GM12878 (cell line): ENCODE measurements at regions not wholly inside any gene's neighbourhood (a gene's known extent, or its start where the extent isn't known, plus 50 kb on each side); places are given as distances from the start of the nearest gene placed in this dataset.

Experiments used
- ATAC-seq: fragments of 200-7000 bp; cut with Tn5 transposase; 3 replicates; pipeline ENCODE4 v1.9.1; 2020; ENCODE audit warnings: mild to moderate bottlenecking, moderate library complexity
- BruUV-seq: library from RNA; stranded (reverse); fragments of 400-500 nt; replicated peaks from 2 replicates; lab custom pipeline; 2021; lab: Mats Ljungman, UMichigan
- CTCF ChIA-PET: fragments of 300-600 bp; sonication (Branson Sonifier 250); formaldehyde crosslinking; extraction: SDS; loops from one replicate; lab custom pipeline; 2021; ENCODE audit warnings: inconsistent platforms; lab: Yijun Ruan, JAX
- POLR2A ChIA-PET: fragments of 350-600 bp; formaldehyde crosslinking; extraction: SDS; loops from one replicate; lab custom pipeline; 2021; ENCODE audit warnings: inconsistent platforms; lab: Charles Lee
- RAD21 ChIA-PET: fragments of 300-600 bp; sonication (Branson Sonifier 250); formaldehyde crosslinking; loops from one replicate; lab custom pipeline; 2023; ENCODE audit warnings: antibody characterized with exemption; ENCODE audit not compliant: unreplicated experiment; lab: Charles Lee
- SMC1A ChIA-PET: fragments of 300-600 bp; sonication (Branson Sonifier 250); formaldehyde crosslinking; loops from one replicate; lab custom pipeline; 2023; ENCODE audit not compliant: unreplicated experiment, uncharacterized antibody; lab: Charles Lee
- DNase-seq: peaks from one replicate; pipeline ENCODE4 v3.0.0-alpha.2; 2011; ENCODE audit warnings: low read depth, low spot score
- FAIRE-seq: peaks from 3 replicates; lab custom pipeline; 2011; peaks lifted over from hg19 to GRCh38; lab: Jason Lieb, UNC
- H2AFZ ChIP-seq: 2 replicates; pipeline ENCODE4 v1.6.0; 2011; ENCODE audit warnings: low read depth, low read length, control low read depth; ENCODE audit not compliant: control insufficient read depth
- H3K27ac ChIP-seq: 2 replicates; pipeline ENCODE4 v1.5.1; 2011; ENCODE audit warnings: control low read depth; ENCODE audit not compliant: control insufficient read depth, insufficient read depth
- H3K27me3 ChIP-seq, 2 experiments: replicated peaks in 1 of 2; 2 replicates each; pipeline versions ENCODE4 v1.6.0 to v1.6.1; 2011; ENCODE audit warnings: low read length in 1 of 2; ENCODE audit not compliant: control insufficient read depth in 2 of 2, insufficient read depth in 2 of 2
- H3K36me3 ChIP-seq, 2 experiments: 2 replicates each; pipeline ENCODE4 v1.5.1; 2011; ENCODE audit warnings: low read length in 1 of 2; ENCODE audit not compliant: control insufficient read depth in 2 of 2, insufficient read depth in 2 of 2
- H3K4me1 ChIP-seq: 2 replicates; pipeline ENCODE4 v1.6.1; 2011; ENCODE audit warnings: mild to moderate bottlenecking, low read length, moderate library complexity, mixed read lengths; ENCODE audit not compliant: control insufficient read depth, insufficient read depth
- H3K4me2 ChIP-seq: 2 replicates; pipeline ENCODE4 v1.6.0; 2011; ENCODE audit warnings: control low read depth; ENCODE audit not compliant: control insufficient read depth, insufficient read depth
- H3K4me3 ChIP-seq: fragments of 200-600 bp; sonication (generic); 2 replicates; pipeline ENCODE4 v1.5.1; 2016
- H3K79me2 ChIP-seq: 2 replicates; pipeline ENCODE4 v1.6.0; 2011; ENCODE audit warnings: low read length; ENCODE audit not compliant: control insufficient read depth, insufficient read depth
- H3K9ac ChIP-seq: 2 replicates; pipeline ENCODE4 v1.8.0; 2011; ENCODE audit warnings: low read length, control low read depth, mixed read lengths; ENCODE audit not compliant: control insufficient read depth, insufficient read depth
- H3K9me3 ChIP-seq: replicated peaks from 3 replicates; pipeline ENCODE4 v1.5.1; 2011; ENCODE audit warnings: mild to moderate bottlenecking, low read length; ENCODE audit not compliant: control insufficient read depth, insufficient read depth
- H4K20me1 ChIP-seq: 2 replicates; pipeline ENCODE4 v1.6.0; 2011; ENCODE audit not compliant: control insufficient read depth, insufficient read depth
- POU2F2 ChIP-seq: IDR thresholded peaks from 3 replicates; pipeline ENCODE4 v1.6.1; 2011; ENCODE audit warnings: low read depth, mild to moderate bottlenecking, low read length, borderline replicate concordance
- TAF1 ChIP-seq: IDR thresholded peaks from 2 replicates; pipeline ENCODE4 v1.6.1; 2011; ENCODE audit warnings: mild to moderate bottlenecking, low read depth, low read length, borderline replicate concordance
- USF1 ChIP-seq: IDR thresholded peaks from 2 replicates; pipeline ENCODE4 v1.6.1; 2011; ENCODE audit warnings: borderline replicate concordance, low read depth, mild to moderate bottlenecking, moderate library complexity, mixed read lengths, low read length; ENCODE audit not compliant: insufficient read depth; ENCODE audit errors: extremely low read length
- ZBTB4 ChIP-seq: fragments of 450-650 bp; formaldehyde crosslinking; IDR thresholded peaks from 2 replicates; pipeline ENCODE4 v1.4.0; 2022; ENCODE audit warnings: mild to moderate bottlenecking, moderate library complexity
- WGBS: methylation state at CpG from one replicate; pipeline ENCODE4 v1.1.6; 2016; ENCODE audit warnings: low lambda C conversion rate; ENCODE audit not compliant: insufficient replicate concordance, insufficient coverage; ENCODE audit errors: missing lambda C conversion rate; 5-methylcytosine and 5-hydroxymethylcytosine counted together
- in situ Hi-C: fragments of 300-500 bp; cut with MboI; formaldehyde crosslinking; loops from 9 replicates; pipeline ENCODE4 v1.14.3; 2018; ENCODE audit warnings: mixed read lengths
- intact Hi-C: fragments of 100-400 bp; cut with micrococcal nuclease; formaldehyde crosslinking; loops from one replicate; pipeline ENCODE4 v1.14.2; 2022; ENCODE audit not compliant: unreplicated experiment

- intact Hi-C loops (no loop called here), in situ Hi-C loops (no loop called here)
- ChIA-PET SMC1A (interaction anchor here (1.3 kb wide), 1 partner anchor 39 kb away, joined by 3 read pairs; no protein-coding TSS in a partner anchor), CTCF (no interaction called here), POLR2A (no interaction called here), RAD21 (no interaction called here)
- Histone ChIP-seq H3K79me2 (no peaks in the 10 kb centered on the region), H3K9ac (no peak overlapping the region), H2AFZ (no peak overlapping the region), H3K4me2 (no peak overlapping the region), H3K27ac (no peak overlapping the region), H3K4me3 (no peak overlapping the region), H4K20me1 (no peaks in the 10 kb centered on the region), H3K36me3 (no peaks in the 10 kb centered on the region), H3K9me3 (no peaks in the 10 kb centered on the region), H3K4me1 (no peaks in the 10 kb centered on the region), H3K27me3 (no peaks in the 10 kb centered on the region)
- DNase-seq (no peak), FAIRE-seq (no peak), ATAC-seq (no peak)
- no TSS peak for BruUV-seq
- WGBS: 0% methylated on average over 1 of the region's 1 CpG
- TF ChIP-seq USF1 (no peak), TAF1 (no peak), ZBTB4 (no peak), POU2F2 (no peak)
Measured at GRCh38 chr18:67924656-67925055, 408.1 kb upstream of the DSEL start.
